ENCODE measurements at regions not wholly inside any gene's neighbourhood (a gene's known extent, or its start where the extent isn't known, plus 50 kb on each side); places are given as distances from the start of the nearest gene placed in this dataset.

- no peak overlapping the region for H3K4me3 Mint-ChIP-seq
- no peak for DNase-seq
- H3K36me3 Mint-ChIP-seq (ENCODE audit: insufficient read depth), result no peaks in the 10 kb centered on the region
- H3K9me3 Mint-ChIP-seq, result peaks cover 14% of the 10 kb centered on the region
- no peaks in the 10 kb centered on the region for H3K27me3 Mint-ChIP-seq (ENCODE audit: low read depth)
- H3K4me1 Mint-ChIP-seq (ENCODE audit: low read depth), result no peaks in the 10 kb centered on the region
- ATAC-seq, result no peak
These were observed 479.3 kb downstream of the EPHA3 start for GRCh38 chr3:89586676-89587075.

- peaks cover 11% of the 10 kb centered on the region for H3K9me3 Mint-ChIP-seq
- DNase-seq (no peak), ATAC-seq (no peak)
- no peaks in the 10 kb centered on the region for H3K27me3 Mint-ChIP-seq (ENCODE audit: low read depth)
- no peaks in the 10 kb centered on the region for H3K36me3 Mint-ChIP-seq (ENCODE audit: insufficient read depth)
- no peaks in the 10 kb centered on the region for H3K4me1 Mint-ChIP-seq (ENCODE audit: low read depth)
- H3K4me3 Mint-ChIP-seq, result no peak overlapping the region
These were observed 498.7 kb downstream of the EPHA3 start for GRCh38 chr3:89606151-89606550.

GRCh38 chr3:89612027-89612426 is 504.6 kb downstream of the EPHA3 start:
- Mint-ChIP-seq H3K9me3 (peaks cover 22% of the 10 kb centered on the region), H3K27me3 (ENCODE audit: low read depth) (no peaks in the 10 kb centered on the region), H3K36me3 (ENCODE audit: insufficient read depth) (no peaks in the 10 kb centered on the region), H3K4me3 (no peak overlapping the region), H3K4me1 (ENCODE audit: low read depth) (no peaks in the 10 kb centered on the region)
- DNase-seq (no peak), ATAC-seq (no peak)

- ATAC-seq, result no peak
- no peak overlapping the region for H3K4me3 Mint-ChIP-seq
- H3K36me3 Mint-ChIP-seq (ENCODE audit: insufficient read depth), result no peaks in the 10 kb centered on the region
- H3K9me3 Mint-ChIP-seq, result peaks cover 23% of the 10 kb centered on the region
- H3K4me1 Mint-ChIP-seq (ENCODE audit: low read depth), result no peaks in the 10 kb centered on the region
- DNase-seq, result no peak
- no peaks in the 10 kb centered on the region for H3K27me3 Mint-ChIP-seq (ENCODE audit: low read depth)
These were observed 505.8 kb downstream of the EPHA3 start for GRCh38 chr3:89613241-89613640.

- Mint-ChIP-seq H3K27me3 (ENCODE audit: low read depth) (no peaks in the 10 kb centered on the region), H3K9me3 (peaks cover 24% of the 10 kb centered on the region), H3K36me3 (ENCODE audit: insufficient read depth) (no peaks in the 10 kb centered on the region), H3K4me3 (no peak overlapping the region), H3K4me1 (ENCODE audit: low read depth) (no peaks in the 10 kb centered on the region)
- no peak for DNase-seq
- ATAC-seq, result no peak
These were observed 510.3 kb downstream of the EPHA3 start for GRCh38 chr3:89617706-89618105.

GRCh38 chr3:89619263-89619662 is 511.8 kb downstream of the EPHA3 start:
- Mint-ChIP-seq H3K4me3 (no peak overlapping the region), H3K27me3 (ENCODE audit: low read depth) (no peaks in the 10 kb centered on the region), H3K36me3 (ENCODE audit: insufficient read depth) (no peaks in the 10 kb centered on the region), H3K9me3 (peaks cover 14% of the 10 kb centered on the region), H3K4me1 (ENCODE audit: low read depth) (no peaks in the 10 kb centered on the region)
- no peak for DNase-seq
- ATAC-seq, result no peak

- Mint-ChIP-seq H3K4me3 (no peak overlapping the region), H3K36me3 (ENCODE audit: insufficient read depth) (no peaks in the 10 kb centered on the region), H3K4me1 (ENCODE audit: low read depth) (no peaks in the 10 kb centered on the region), H3K9me3 (peaks cover 15% of the 10 kb centered on the region), H3K27me3 (ENCODE audit: low read depth) (no peaks in the 10 kb centered on the region)
- no peak for ATAC-seq
- no peak for DNase-seq
These were observed 514.8 kb downstream of the EPHA3 start for GRCh38 chr3:89622063-89622700.

GRCh38 chr3:89624494-89624893 is 517.1 kb downstream of the EPHA3 start:
- H3K36me3 Mint-ChIP-seq (ENCODE audit: insufficient read depth), result no peaks in the 10 kb centered on the region
- H3K4me3 Mint-ChIP-seq, result no peak overlapping the region
- DNase-seq (no peak), ATAC-seq (no peak)
- H3K4me1 Mint-ChIP-seq (ENCODE audit: low read depth), result no peaks in the 10 kb centered on the region
- H3K9me3 Mint-ChIP-seq, result peaks cover 19% of the 10 kb centered on the region
- no peaks in the 10 kb centered on the region for H3K27me3 Mint-ChIP-seq (ENCODE audit: low read depth)

GRCh38 chr3:89625945-89626344 is 518.5 kb downstream of the EPHA3 start:
- H3K36me3 Mint-ChIP-seq (ENCODE audit: insufficient read depth), result no peaks in the 10 kb centered on the region
- no peaks in the 10 kb centered on the region for H3K4me1 Mint-ChIP-seq (ENCODE audit: low read depth)

GRCh38 chr3:89628856-89629670 is 521.6 kb downstream of the EPHA3 start:
- no peaks in the 10 kb centered on the region for H3K4me1 Mint-ChIP-seq (ENCODE audit: low read depth)
- no peak overlapping the region for H3K4me3 Mint-ChIP-seq
- H3K27me3 Mint-ChIP-seq (ENCODE audit: low read depth), result no peaks in the 10 kb centered on the region
- peaks cover 17% of the 10 kb centered on the region for H3K9me3 Mint-ChIP-seq
- no peaks in the 10 kb centered on the region for H3K36me3 Mint-ChIP-seq (ENCODE audit: insufficient read depth)
- ATAC-seq (no peak), DNase-seq (no peak)

More at GRCh38 chr3:89625945-89626344, 518.5 kb downstream of the EPHA3 start:
- ATAC-seq, result no peak
- H3K4me3 Mint-ChIP-seq, result no peak overlapping the region
- H3K9me3 Mint-ChIP-seq, result peaks cover 18% of the 10 kb centered on the region
- DNase-seq, result no peak
- no peaks in the 10 kb centered on the region for H3K27me3 Mint-ChIP-seq (ENCODE audit: low read depth)

GRCh38 chr3:89635137-89635536 is 527.7 kb downstream of the EPHA3 start:
- no peak overlapping the region for H3K4me3 Mint-ChIP-seq
- ATAC-seq, result no peak
- H3K9me3 Mint-ChIP-seq, result peaks cover 10% of the 10 kb centered on the region
- no peak for DNase-seq
- no peaks in the 10 kb centered on the region for H3K36me3 Mint-ChIP-seq (ENCODE audit: insufficient read depth)
- no peaks in the 10 kb centered on the region for H3K27me3 Mint-ChIP-seq (ENCODE audit: low read depth)
- no peaks in the 10 kb centered on the region for H3K4me1 Mint-ChIP-seq (ENCODE audit: low read depth)

GRCh38 chr3:89644716-89645115 is 537.3 kb downstream of the EPHA3 start:
- H3K4me1 Mint-ChIP-seq (ENCODE audit: low read depth), result no peaks in the 10 kb centered on the region
- H3K27me3 Mint-ChIP-seq (ENCODE audit: low read depth), result no peaks in the 10 kb centered on the region
- peaks cover 16% of the 10 kb centered on the region for H3K9me3 Mint-ChIP-seq
- no peak overlapping the region for H3K4me3 Mint-ChIP-seq
- no peaks in the 10 kb centered on the region for H3K36me3 Mint-ChIP-seq (ENCODE audit: insufficient read depth)
- no peak for ATAC-seq
- no peak for DNase-seq

- Mint-ChIP-seq H3K9me3 (peaks cover 3% of the 10 kb centered on the region), H3K27me3 (ENCODE audit: low read depth) (no peaks in the 10 kb centered on the region), H3K4me1 (ENCODE audit: low read depth) (no peaks in the 10 kb centered on the region), H3K36me3 (ENCODE audit: insufficient read depth) (no peaks in the 10 kb centered on the region), H3K4me3 (no peak overlapping the region)
- DNase-seq (no peak), ATAC-seq (no peak)
These were observed 542.0 kb downstream of the EPHA3 start for GRCh38 chr3:89649431-89649830.

- DNase-seq (no peak), ATAC-seq (no peak)
- H3K9me3 Mint-ChIP-seq, result peaks cover 22% of the 10 kb centered on the region
- no peaks in the 10 kb centered on the region for H3K27me3 Mint-ChIP-seq (ENCODE audit: low read depth)
- H3K4me3 Mint-ChIP-seq, result no peak overlapping the region
- H3K36me3 Mint-ChIP-seq (ENCODE audit: insufficient read depth), result no peaks in the 10 kb centered on the region
- no peaks in the 10 kb centered on the region for H3K4me1 Mint-ChIP-seq (ENCODE audit: low read depth)
These were observed 546.6 kb downstream of the EPHA3 start for GRCh38 chr3:89654031-89654430.

GRCh38 chr3:89656388-89656787 is 549.0 kb downstream of the EPHA3 start:
- no peaks in the 10 kb centered on the region for H3K4me1 Mint-ChIP-seq (ENCODE audit: low read depth)
- no peak overlapping the region for H3K4me3 Mint-ChIP-seq
- DNase-seq (no peak), ATAC-seq (no peak)
- H3K9me3 Mint-ChIP-seq, result peaks cover 25% of the 10 kb centered on the region
- no peaks in the 10 kb centered on the region for H3K36me3 Mint-ChIP-seq (ENCODE audit: insufficient read depth)
- H3K27me3 Mint-ChIP-seq (ENCODE audit: low read depth), result no peaks in the 10 kb centered on the region
